M059J (cell line): ENCODE measurements at regions not wholly inside any gene's neighbourhood (a gene's known extent, or its start where the extent isn't known, plus 50 kb on each side); places are given as distances from the start of the nearest gene placed in this dataset.

ENCODE experiments used
- DNase-seq: peaks from one replicate; pipeline ENCODE4 v3.0.0-alpha.2; 2012; ENCODE audit warnings: low read depth

DNA sequence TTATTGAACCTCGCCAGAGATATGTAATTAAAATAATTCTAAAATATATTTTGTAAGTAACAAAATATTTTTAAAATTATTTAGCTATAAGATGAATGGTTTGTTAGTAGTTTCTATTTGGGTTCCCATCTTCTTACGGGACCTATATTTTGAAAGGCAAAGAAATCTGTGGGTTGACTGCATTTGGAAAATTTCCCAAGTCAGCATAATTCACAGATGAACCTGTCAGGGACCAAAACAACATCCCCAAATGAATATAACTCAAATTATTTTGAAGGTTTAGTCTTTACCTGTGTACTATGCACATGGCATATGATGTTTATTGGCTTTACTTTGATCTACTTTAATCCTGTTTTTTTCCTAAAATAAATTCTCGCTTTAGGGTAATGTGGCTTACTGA lies 607.4 kb upstream of the JAG1 start:
- no peak for DNase-seq

DNA sequence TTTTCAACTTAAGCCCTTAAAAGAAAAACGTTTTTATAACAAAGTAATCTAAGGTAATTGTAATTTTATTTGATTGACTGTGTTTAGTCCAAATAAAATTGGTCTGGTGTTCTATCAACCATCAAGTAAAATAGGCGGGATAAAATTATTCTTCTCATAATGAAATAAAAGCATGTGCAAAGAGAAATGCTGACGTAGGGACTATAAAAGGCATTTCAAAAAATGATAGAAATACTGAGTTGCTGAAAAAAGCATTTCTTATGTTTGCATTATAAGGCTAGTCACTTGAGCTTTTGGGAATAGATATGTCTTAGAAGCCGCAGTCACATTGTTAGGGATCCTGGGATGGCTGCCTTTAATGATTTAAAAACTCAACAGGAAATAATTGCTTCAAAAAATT lies 608.0 kb upstream of the JAG1 start:
- no peak for DNase-seq

DNA sequence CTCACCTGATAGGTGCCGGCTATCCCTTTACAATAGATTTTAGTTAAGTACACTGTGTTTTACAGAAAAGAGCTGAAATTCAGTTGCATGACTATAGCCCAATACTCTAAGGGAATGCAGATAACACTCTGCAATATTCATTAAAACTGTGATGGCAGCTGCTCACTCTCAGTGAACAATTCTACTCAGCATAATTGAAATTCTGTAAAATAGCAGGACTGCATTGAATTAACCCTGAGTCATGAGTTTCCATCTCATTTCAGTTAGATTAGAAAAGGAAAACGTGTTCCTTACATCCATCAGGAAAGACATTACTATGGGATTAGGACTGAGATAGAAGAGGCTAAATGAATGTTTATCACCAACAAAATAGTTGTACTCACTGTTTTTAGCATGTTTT lies 613.3 kb upstream of the JAG1 start:
- no peak for DNase-seq

DNA sequence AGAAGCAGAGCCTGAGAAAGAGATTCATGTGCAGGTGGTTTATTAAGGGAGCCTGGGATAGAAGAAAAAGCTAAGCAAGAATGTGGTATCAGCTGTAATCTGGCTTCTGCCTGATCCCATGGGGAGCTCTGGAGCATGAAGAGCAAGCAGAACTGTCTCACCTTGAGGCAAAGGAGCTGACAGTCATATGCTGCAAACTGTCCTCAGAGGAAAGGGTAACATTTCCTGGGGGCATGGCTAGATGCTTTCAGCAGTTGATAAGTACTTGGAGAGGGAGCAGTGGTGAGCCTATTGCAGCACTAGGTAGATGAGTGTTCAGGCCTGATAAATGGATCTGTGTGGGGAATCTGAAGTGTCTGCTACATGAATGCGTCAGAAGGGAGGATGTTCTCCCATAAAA lies 621.5 kb upstream of the BTBD3 start:
- no peak for DNase-seq

DNA sequence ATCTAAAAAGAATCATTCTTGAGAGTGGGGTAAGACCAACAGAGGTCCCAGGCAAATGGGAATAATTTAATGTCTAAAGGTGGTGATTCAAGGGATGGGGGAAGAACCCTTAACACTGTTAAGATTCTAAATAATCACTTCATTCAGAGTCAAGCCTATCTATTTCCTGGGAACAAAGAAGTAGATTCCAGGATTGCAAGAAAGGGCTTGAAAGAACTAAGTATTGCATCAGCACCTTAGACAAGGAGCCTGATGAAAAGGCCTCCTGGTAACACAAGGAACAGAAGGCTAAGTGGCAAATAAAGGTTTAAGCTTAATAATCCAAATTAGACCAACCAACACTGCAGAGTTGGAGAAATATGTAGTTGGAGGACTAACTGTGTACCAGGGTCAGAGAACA lies 620.7 kb upstream of the BTBD3 start:
- no peak for DNase-seq

DNA sequence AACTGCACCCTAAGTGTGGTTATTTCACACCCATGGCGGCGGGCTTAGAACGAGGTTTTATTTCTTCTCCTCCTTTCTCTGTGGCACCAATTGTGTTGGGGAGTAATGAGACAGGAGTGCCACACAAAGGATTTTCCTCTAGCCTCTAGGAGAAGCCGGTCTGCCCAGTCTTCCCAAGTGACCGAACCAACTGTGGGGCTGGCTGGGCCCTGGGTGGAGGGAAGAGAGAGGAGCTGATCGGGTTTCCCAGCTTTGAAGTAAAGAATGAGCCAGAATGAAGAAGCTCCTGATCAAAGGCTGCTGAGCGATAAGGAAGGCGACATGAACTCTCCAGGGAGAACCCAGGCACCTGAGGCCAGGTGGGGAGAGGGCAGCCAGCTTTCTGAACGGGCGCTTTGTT lies 616.0 kb upstream of the BTBD3 start:
- no peak for DNase-seq

DNA sequence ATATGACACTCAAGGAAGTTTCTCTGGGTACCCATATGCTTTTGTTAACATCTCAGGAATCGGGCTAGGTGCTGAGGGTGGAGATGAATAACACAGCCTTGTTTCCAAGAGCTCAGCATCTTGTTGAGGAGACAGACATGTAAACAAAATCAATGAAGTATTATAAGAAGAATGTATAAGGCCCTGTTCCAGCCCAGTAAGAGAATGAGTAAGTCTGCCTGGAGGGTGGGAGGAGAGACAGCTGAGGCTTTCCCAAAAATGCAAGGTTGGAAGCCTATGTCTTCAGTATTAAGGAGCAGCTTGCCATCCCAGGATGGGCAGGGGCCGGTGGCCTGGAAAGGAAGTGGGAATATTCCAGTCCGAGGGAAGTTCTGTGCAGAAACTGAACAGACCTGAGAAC lies 615.3 kb upstream of the BTBD3 start:
- peak; percentile 84 for DNase-seq

DNA sequence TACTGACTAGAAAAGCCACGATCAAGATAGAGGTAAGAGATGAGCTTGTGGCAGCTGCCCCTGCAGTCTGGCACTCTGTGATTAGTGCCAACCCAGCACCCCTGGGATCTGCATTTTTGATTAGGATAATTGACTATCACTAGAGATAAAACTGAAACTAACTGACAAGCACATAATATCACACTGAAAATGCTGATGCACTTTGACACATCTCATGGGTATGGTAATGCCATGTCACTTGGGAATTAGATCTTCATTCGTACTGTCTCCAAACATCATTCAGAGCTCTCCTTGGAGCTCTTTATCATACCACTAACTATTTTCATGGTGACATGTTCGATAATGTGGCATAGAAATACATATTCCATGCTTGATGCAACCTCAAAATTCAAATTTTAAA lies 612.9 kb upstream of the BTBD3 start:
- no peak for DNase-seq

DNA sequence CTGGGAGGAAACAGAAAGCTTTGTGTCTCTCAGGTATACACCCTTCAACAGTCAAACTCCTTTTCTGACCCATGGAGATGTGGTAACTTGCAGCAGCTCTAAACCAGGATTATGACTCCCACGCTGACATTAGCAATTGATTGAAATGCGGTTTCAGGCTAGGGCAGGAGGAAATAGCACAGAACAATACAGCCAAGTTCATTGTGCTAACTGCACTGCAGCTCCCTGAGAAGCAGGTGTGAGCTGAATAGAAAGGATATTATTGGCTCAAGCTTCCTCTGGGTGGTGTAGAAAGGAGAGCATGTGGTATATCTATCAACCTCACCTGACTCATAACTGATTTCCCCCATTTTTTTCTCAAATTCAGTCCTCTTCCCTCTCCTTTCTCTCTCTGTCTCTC lies 612.3 kb upstream of the BTBD3 start:
- peak; percentile 56 for DNase-seq

DNA sequence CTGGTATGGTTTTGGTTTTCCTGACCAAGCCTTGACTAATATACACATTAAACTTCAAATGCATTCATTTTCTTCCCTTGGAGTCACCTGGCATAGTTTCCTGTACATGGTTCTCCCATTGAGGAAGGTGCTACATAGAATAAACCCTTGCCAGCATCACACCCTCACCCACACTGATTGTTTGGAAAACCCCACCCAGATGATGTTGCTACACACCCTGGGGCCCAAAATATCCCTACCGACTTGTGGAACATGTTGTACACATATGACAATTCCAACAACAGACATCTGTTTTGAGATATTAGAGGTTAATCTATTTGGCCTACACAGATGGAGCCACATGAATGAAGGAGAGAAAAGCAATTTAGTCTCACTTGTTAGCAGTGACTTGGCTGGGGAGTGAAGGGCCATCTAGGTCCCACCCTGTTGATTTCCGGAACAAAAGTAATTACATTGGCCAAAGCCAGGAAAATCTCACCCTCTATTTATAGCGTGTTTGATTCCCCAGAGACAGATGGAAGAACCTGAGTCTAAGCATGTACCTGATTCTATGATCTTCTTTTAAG lies 606.0 kb upstream of the BTBD3 start:
- DNase-seq, result no peak

DNA sequence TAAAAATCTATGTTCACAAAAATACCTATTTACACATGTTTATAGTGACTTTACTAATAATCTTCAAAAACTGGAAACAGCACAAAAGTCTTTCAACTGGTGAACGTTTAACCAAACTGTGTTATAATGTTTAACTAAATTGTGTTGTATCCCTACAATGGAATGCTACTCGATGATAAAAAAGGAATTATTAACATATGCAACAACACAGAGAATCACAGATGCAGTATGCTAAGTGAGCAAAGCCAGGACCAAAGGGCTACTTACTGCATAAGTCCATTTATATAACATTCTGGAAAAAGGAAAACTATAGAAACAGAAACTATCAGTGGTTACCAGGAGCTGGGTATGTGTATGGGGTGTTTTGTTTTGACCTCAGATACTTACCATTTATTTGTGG lies 602.2 kb upstream of the BTBD3 start:
- no peak for DNase-seq

DNA sequence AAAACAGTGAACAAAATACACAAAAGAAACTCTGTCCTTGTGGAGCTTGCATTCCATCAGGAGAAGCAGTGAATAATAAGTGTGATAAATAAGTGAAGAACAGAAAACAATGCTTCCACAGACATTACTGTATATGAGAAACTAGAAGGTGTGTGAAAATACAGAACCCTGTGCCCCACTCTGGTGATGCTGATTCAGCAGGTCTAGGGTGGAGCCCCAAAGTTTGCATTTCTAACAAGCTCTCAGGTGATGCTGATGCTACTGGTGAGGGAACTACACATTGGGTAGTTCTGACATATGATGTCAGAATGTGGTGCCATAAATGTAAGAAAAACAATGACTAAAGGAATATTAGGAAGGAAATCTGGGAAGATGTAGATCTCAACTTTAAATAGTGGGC lies 601.4 kb upstream of the BTBD3 start:
- DNase-seq, result no peak

DNA sequence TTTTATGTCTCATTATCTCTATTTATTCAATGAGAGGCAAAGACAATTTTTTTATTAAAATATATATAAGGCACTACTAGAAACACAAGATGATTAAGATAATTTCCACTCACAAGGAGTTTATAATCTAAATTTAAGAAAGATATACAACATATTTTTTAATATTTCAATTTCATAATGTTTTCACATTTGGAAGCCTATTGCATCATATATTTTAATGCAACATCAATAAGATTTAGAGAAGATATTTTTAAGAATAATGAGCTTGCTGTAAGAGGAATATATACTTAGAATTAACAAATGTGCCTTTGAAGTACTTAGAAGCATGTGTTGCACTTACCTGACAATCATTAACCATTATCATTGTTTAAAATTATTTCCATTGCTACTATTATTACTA lies 597.7 kb upstream of the BTBD3 start:
- DNase-seq, result no peak

DNA sequence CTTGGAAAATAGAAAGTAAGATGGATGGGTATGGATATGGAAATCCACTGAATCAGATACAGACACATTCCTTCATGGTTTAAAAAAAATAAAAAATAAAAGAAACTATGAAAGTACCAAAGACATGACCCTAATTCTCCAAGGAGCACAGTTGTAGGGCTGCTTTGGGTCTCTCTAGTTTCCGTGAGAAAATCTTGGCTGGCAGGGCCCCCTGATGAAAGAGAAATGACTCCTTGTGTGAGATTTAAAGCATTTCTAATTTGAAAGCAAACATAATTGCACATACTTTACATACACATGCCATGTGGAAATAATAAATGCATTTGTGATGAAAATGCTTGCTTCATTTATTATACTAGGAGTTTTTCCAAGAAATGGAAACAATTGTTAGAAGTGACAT lies 593.9 kb upstream of the BTBD3 start:
- DNase-seq, result no peak

DNA sequence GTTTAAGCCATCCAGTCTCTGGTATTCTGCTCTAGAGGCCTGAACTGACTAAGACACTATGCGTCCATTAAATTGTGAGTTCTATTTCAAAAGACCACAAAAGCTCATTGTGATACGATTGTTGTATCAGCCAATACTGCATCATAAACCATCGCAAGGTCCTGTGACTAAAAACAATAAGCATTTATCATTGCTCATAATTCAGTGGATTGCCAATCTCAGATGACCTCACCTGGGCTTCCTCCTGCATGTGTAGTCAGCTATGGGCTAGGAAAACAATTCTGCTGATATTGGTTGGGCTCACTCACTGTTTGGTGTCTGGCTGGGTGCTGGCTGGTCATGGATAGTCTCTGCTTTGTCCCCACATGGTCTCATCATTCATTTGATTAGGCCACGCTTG lies 592.7 kb upstream of the BTBD3 start:
- no peak for DNase-seq

DNA sequence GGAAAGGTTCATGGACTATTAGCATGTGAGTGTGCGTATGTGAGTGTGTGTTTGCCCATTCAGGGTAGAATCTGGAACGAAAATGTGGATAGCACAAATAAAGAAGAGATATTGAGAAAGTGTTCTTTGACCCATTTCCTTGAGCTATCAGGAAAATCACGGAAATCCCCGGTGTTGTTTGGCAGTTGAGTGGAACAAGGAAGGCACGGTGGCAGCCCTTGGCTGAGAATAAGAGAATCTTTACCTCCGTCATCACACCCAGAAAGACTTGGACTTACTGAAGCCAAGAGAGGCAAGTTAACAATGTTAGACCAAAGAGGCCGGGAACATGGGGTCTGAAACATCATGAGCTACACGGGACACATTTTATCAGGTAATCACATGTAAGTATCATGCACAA lies 588.9 kb upstream of the BTBD3 start:
- DNase-seq, result no peak

DNA sequence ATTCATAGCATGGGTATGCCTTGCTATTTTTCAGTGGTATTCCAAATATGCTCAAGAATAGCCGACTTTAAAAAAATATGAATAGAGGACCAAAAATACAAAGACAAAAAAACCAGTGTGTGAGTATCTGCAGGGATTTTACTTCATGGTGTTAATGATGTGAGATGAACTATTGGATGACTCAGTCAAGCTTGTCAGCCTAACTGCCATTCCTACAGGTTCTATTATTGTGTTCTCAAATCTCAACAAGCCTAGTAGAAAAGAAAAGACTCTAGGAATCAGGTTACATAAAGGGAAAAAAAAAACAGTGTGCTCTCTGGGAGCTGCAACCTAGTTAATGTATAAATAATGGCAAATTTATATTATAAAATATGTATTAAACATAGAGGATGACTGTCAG lies 588.4 kb upstream of the BTBD3 start:
- DNase-seq, result peak; percentile 36

DNA sequence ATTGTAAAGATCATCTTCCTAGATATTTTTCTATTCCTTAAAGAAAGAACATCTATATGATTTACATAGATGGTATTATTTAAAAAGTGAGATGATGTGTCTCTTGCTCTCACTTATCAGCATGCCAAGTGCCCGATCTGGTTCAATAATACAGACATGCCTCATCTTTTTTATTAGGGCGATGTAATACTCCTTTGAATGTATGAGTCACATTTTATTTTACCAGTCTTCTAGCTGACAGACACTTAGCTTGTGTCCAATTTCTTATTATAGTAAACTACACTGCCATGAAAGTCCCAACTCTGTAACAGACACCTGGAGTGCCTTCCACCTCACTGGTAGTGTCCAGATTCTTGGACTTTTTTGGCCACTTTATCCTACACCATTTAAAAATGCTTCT lies 586.6 kb upstream of the BTBD3 start:
- DNase-seq, result peak; percentile 68

DNA sequence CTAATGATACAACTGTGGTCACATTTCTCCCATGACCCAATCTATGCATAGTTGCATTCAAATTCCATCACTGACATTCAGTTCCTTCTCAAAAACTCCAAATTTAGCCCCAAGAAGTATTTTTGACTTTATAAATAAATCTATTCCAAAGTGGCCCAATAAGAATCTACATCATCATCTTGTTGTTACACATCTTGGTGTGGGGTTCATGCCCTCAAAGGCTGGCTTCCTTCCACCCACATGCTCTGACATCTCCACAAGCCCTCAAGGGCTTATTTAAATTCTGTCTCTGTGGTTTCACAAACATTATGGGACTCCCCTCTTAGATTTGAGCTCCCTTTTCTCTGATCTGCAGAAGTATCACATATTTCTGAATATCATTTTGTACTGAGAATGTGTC lies 585.3 kb upstream of the BTBD3 start:
- peak; percentile 80 for DNase-seq

DNA sequence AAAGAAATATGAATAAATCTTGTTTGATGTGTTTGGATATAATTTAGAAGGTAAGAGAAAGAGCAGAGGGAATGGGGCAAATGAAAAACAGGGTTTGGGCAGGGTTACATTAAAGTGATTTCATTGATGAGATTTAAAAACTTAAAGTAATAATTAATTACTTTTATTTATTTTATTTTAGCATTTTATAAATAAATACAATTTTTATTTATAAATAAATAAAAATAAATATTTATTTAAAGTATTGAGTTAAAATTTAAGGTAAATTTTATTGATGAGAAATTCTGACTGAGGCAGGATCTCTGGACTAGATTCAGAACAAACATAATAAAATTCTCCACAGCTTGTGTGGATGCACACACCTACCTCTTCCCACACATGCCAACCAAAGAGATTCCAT lies 584.1 kb upstream of the BTBD3 start:
- no peak for DNase-seq

DNA sequence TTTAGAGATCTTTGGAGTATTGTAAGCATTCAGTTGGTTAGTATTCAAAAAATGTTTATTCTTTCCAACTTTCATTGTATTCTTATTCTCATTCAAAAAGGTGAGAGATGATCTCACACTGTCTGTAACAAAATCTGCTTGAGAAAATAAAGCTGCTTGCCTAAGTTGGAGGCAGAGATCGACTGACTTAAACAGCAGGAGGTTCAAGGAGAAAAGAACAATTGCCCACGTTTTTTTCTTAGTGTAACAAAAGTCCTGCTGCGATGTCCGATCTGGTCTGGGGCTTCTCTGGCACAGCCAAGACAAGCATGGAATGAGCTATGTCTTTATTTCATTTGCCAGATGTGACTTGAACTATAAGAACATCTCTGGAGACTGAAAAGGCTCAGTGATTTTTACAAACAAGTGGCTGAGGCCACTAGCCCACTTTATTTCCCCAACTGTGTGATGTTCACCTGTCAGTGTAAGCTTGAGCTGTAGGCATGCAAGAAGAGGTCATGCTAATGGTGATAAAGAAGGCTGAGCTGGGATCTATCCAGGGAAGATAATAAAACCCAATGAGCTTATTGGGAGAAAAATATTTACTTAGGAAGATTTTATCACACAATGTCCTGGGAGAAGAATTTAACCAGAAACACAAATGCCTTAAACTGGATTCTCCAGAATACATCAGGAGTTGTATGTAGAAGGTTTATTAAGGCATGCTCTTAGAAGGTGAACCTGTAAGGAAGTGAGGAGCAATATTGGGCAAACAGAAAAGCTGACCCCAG lies 580.1 kb upstream of the BTBD3 start:
- no peak for DNase-seq

DNA sequence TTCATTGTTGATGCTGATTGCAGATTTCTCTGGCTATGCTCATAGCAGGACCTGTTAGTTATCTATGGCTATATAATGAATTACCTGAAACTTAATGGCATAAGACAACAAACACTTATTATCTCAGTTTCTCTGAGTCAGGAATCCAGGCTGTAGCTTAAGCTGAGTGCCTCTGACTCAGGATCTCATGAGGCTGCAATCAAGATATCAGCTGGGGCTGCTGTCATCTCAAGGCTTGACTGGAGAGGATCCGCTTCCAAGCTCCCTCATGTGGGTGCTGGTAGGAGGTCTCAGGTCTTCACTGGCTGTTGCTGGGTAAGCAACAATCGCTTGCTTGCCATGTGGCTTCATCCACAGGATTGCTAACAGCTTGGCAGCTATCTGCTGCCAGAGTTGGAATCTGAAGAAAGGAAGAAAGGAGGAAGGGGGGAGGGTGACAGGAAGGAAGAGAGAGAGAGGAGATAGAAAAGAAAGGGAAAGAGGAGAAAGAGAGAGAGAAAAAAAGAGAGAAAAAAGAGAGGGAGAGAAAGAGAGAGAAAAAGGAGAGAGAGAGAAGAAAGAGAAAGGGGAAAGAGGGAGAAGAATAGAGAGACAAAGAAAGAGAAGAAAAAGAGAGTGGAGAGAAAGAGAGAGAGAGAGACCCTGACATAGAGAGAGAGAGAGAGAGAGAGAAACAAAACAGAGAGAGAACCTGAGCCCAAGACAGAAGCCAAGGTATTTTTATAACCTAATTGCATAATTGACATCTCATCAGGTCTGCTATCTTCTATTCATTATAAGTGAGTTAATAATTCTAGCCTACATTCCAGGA lies 579.0 kb upstream of the BTBD3 start:
- DNase-seq, result no peak

DNA sequence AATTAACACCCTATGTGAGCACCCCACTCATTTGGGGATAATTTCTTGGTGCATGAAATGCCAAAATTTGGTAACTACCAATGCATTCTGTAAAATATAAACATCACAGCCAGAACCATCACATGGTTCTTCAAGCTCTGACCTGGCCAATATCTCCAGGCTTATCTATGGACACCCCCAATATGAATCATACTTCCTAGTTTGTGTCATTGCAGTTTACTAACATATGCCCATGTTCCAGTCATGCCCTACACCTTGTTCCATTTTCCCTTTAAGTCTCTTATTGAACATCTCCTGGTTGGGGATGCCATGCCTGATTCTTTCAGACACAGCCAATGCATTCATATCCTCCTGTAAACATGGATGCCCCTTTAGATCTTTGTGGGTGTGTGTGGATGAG lies 572.8 kb upstream of the BTBD3 start:
- DNase-seq, result no peak
